IMR-90 (cell line): ENCODE measurements at regions not wholly inside any gene's neighbourhood (a gene's known extent, or its start where the extent isn't known, plus 50 kb on each side); places are given as distances from the start of the nearest gene placed in this dataset.

Experiments used
- ATAC-seq: fragments of 200-7000 bp; cut with Tn5 transposase; 2 replicates; pipeline ENCODE4 v1.9.1; 2020; ENCODE audit warnings: low read depth, mild to moderate bottlenecking, moderate library complexity
- BruUV-seq: library from RNA; stranded (reverse); fragments of 400-500 nt; replicated peaks from 2 replicates; lab custom pipeline; 2021; lab: Mats Ljungman, UMichigan
- CTCF ChIA-PET: fragments of 300-600 bp; formaldehyde crosslinking; extraction: SDS; loops from one replicate; lab custom pipeline; 2021; ENCODE audit warnings: antibody characterized with exemption; lab: Yijun Ruan, JAX
- POLR2A ChIA-PET: fragments of 300-600 bp; sonication (Branson Sonifier 250); formaldehyde crosslinking; loops from one replicate; lab custom pipeline; 2022; ENCODE audit warnings: antibody characterized with exemption; ENCODE audit not compliant: unreplicated experiment; lab: Charles Lee
- DNase-seq: peaks from one replicate; pipeline ENCODE4 v3.0.0; 2013
- H2AFZ ChIP-seq: replicated peaks from 2 replicates; pipeline ENCODE3; 2013; ENCODE audit warnings: low read length, mild to moderate bottlenecking; ENCODE audit not compliant: poor library complexity
- H2AK5ac ChIP-seq: 2 replicates; pipeline ENCODE4 v1.6.1; 2013; ENCODE audit warnings: low read depth, low read length, inconsistent platforms
- H2AK9ac ChIP-seq: replicated peaks from 2 replicates; pipeline ENCODE3; 2013; ENCODE audit warnings: mild to moderate bottlenecking, low read depth, low read length, moderate library complexity; ENCODE audit not compliant: poor library complexity
- H2BK120ac ChIP-seq: 2 replicates; pipeline ENCODE4 v1.6.1; 2013; ENCODE audit warnings: low read depth, low read length, inconsistent platforms
- H2BK15ac ChIP-seq: 3 replicates; pipeline ENCODE4 v1.6.1; 2013; ENCODE audit warnings: low read depth, low read length, inconsistent platforms
- H2BK20ac ChIP-seq: 2 replicates; pipeline ENCODE4 v1.6.1; 2013; ENCODE audit warnings: low read depth, mild to moderate bottlenecking, inconsistent platforms, low read length, moderate library complexity
- H2BK5ac ChIP-seq: 2 replicates; pipeline ENCODE4 v1.6.1; 2013; ENCODE audit warnings: mild to moderate bottlenecking, low read depth, low read length, inconsistent platforms; ENCODE audit not compliant: poor library complexity, severe bottlenecking
- H3K14ac ChIP-seq: replicated peaks from 2 replicates; pipeline ENCODE4 v1.6.1; 2013; ENCODE audit warnings: low read depth, low read length, inconsistent platforms
- H3K18ac ChIP-seq: 2 replicates; pipeline ENCODE4 v1.6.1; 2013; ENCODE audit warnings: low read depth, low read length, control low read depth
- H3K23ac ChIP-seq: 2 replicates; pipeline ENCODE4 v1.6.1; 2013; ENCODE audit warnings: low read depth, low read length, inconsistent platforms
- H3K27ac ChIP-seq: 2 replicates; pipeline ENCODE4 v1.5.1; 2013; ENCODE audit warnings: mild to moderate bottlenecking, control low read depth, low read length; ENCODE audit not compliant: insufficient read depth
- H3K27me3 ChIP-seq: 2 replicates; pipeline ENCODE4 v1.6.1; 2013; ENCODE audit warnings: low read length; ENCODE audit not compliant: control insufficient read depth, insufficient read depth
- H3K36me3 ChIP-seq: 2 replicates; pipeline ENCODE4 v1.6.1; 2013; ENCODE audit warnings: low read length, mixed read lengths; ENCODE audit not compliant: control insufficient read depth, insufficient read depth
- H3K4ac ChIP-seq: 2 replicates; pipeline ENCODE4 v1.6.1; 2013; ENCODE audit warnings: low read depth, low read length, inconsistent platforms
- H3K4me1 ChIP-seq: 2 replicates; pipeline ENCODE4 v1.6.1; 2013; ENCODE audit warnings: low read length, mixed read lengths; ENCODE audit not compliant: control insufficient read depth, insufficient read depth
- H3K4me2 ChIP-seq: 2 replicates; pipeline ENCODE4 v1.6.1; 2013; ENCODE audit warnings: low read depth, mild to moderate bottlenecking, control low read depth, low read length, moderate library complexity
- H3K4me3 ChIP-seq: 2 replicates; pipeline ENCODE4 v1.5.1; 2013; ENCODE audit warnings: low read depth, mild to moderate bottlenecking, control low read depth, low read length, moderate library complexity; ENCODE audit not compliant: insufficient read depth
- H3K56ac ChIP-seq: 2 replicates; pipeline ENCODE4 v1.6.1; 2013; ENCODE audit warnings: low read length, inconsistent platforms; ENCODE audit not compliant: insufficient read depth; ENCODE audit errors: extremely low read depth
- H3K79me1 ChIP-seq, 2 experiments: 2 replicates each; pipeline ENCODE4 v1.6.1; 2013; ENCODE audit warnings: low read length in 2 of 2, inconsistent platforms in 1 of 2, low read depth in 1 of 2
- H3K9ac ChIP-seq: 2 replicates; pipeline ENCODE4 v1.6.1; 2013; ENCODE audit warnings: low read depth, low read length, control low read depth
- H3K9me1 ChIP-seq: 2 replicates; pipeline ENCODE4 v1.6.1; 2013; ENCODE audit warnings: low read length, inconsistent platforms; ENCODE audit not compliant: insufficient read depth
- H3K9me3 ChIP-seq: 2 replicates; pipeline ENCODE4 v1.6.1; 2013; ENCODE audit warnings: low read length; ENCODE audit not compliant: control insufficient read depth, insufficient read depth
- H4K20me1 ChIP-seq: 2 replicates; pipeline ENCODE4 v1.6.1; 2013; ENCODE audit warnings: low read length, inconsistent platforms; ENCODE audit not compliant: insufficient read depth
- H4K5ac ChIP-seq: 2 replicates; pipeline ENCODE4 v1.6.1; 2013; ENCODE audit warnings: mild to moderate bottlenecking, low read depth, low read length, control low read depth
- H4K8ac ChIP-seq, 2 experiments: 2 replicates each; pipeline ENCODE4 v1.6.1; 2013; ENCODE audit warnings: low read depth in 2 of 2, low read length in 2 of 2, control low read depth in 1 of 2, inconsistent platforms in 1 of 2
- H4K91ac ChIP-seq: 2 replicates; pipeline ENCODE4 v1.6.1; 2013; ENCODE audit warnings: low read depth, low read length, inconsistent platforms; ENCODE audit not compliant: insufficient read depth
- BHLHE40 ChIP-seq: fragments of 150-350 bp; IDR thresholded peaks from 2 replicates; pipeline ENCODE4 v1.6.1; 2016; ENCODE audit warnings: mild to moderate bottlenecking, low read depth, low read length
- CEBPB ChIP-seq: IDR thresholded peaks from 2 replicates; pipeline ENCODE4 v1.6.1; 2012; ENCODE audit warnings: low read depth, low read length, improper control_type of control experiment
- CHD1 ChIP-seq: IDR thresholded peaks from 2 replicates; pipeline ENCODE4 v1.6.1; 2012; ENCODE audit warnings: low read depth, low read length, improper control_type of control experiment
- FOS ChIP-seq: fragments of 150-350 bp; IDR thresholded peaks from 2 replicates; pipeline ENCODE4 v1.6.1; 2016; ENCODE audit warnings: low read depth, low read length
- MAFK ChIP-seq: IDR thresholded peaks from 2 replicates; pipeline ENCODE4 v1.6.1; 2012; ENCODE audit warnings: low read depth, low read length, improper control_type of control experiment
- MAZ ChIP-seq: IDR thresholded peaks from 2 replicates; pipeline ENCODE4 v1.6.1; 2012; ENCODE audit warnings: low read depth, mild to moderate bottlenecking, low read length, improper control_type of control experiment, moderate library complexity, borderline replicate concordance
- MXI1 ChIP-seq: IDR thresholded peaks from 2 replicates; pipeline ENCODE4 v1.6.1; 2012; ENCODE audit warnings: low read depth, mild to moderate bottlenecking, low read length, moderate library complexity, borderline replicate concordance
- NFE2L2 ChIP-seq: fragments of 150-350 bp; IDR thresholded peaks from 2 replicates; pipeline ENCODE4 v1.6.1; 2016; ENCODE audit warnings: low read depth, mild to moderate bottlenecking, low read length
- POLR2A ChIP-seq: IDR thresholded peaks from 2 replicates; pipeline ENCODE4 v1.6.1; 2012; ENCODE audit warnings: mild to moderate bottlenecking, low read depth, low read length
- RAD21 ChIP-seq: IDR thresholded peaks from 2 replicates; pipeline ENCODE4 v1.6.1; 2012; ENCODE audit warnings: low read length, improper control_type of control experiment
- RCOR1 ChIP-seq: IDR thresholded peaks from 2 replicates; pipeline ENCODE4 v1.6.1; 2012; ENCODE audit warnings: mild to moderate bottlenecking, low read length, improper control_type of control experiment; ENCODE audit not compliant: insufficient replicate concordance
- RFX5 ChIP-seq: IDR thresholded peaks from 2 replicates; pipeline ENCODE4 v1.8.0; 2012; ENCODE audit warnings: low read depth, mild to moderate bottlenecking, low read length, moderate library complexity
- SMC3 ChIP-seq: fragments of 150-350 bp; IDR thresholded peaks from 2 replicates; pipeline ENCODE4 v1.6.1; 2016; ENCODE audit warnings: low read depth, mild to moderate bottlenecking, antibody characterized with exemption, low read length, moderate library complexity
- USF2 ChIP-seq: fragments of 150-350 bp; IDR thresholded peaks from 2 replicates; pipeline ENCODE4 v1.6.1; 2017; ENCODE audit warnings: mild to moderate bottlenecking, antibody characterized with exemption, low read length, low read depth
- WGBS, 2 experiments: methylation state at CpG; one replicate each; pipeline versions ENCODE4 v1.1.5 to v1.1.7; 2013; ENCODE audit warnings: missing lambda C conversion rate in 2 of 2; ENCODE audit not compliant: insufficient read length in 1 of 2; ENCODE audit errors: extremely low coverage in 2 of 2; 5-methylcytosine and 5-hydroxymethylcytosine counted together
- dilution Hi-C: fragments of 300-500 bp; cut with HindIII; formaldehyde crosslinking; loops from one replicate; pipeline ENCODE4 v1.14.3; 2018; ENCODE audit warnings: low sequenced_read_pairs; ENCODE audit not compliant: unreplicated experiment
- in situ Hi-C: fragments of 300-500 bp; cut with MboI; formaldehyde crosslinking; loops from 3 replicates; pipeline ENCODE4 v1.14.3; 2019; ENCODE audit warnings: low sequenced_read_pairs, inconsistent platforms, mixed read lengths
- intact Hi-C: fragments of 100-400 bp; cut with micrococcal nuclease; formaldehyde crosslinking; loops from 2 replicates; pipeline ENCODE4 v1.10.0; 2022
- TF ChIP-seq, protein P1 (sequence below): conservative IDR thresholded peaks from 2 replicates; pipeline ENCODE4 v1.5.1; 2012; ENCODE audit warnings: mild to moderate bottlenecking, low read depth, low read length, improper control_type of control experiment
- TF ChIP-seq, protein P2 (sequence below): fragments of 150-350 bp; IDR thresholded peaks from 2 replicates; pipeline ENCODE4 v1.6.1; 2016; ENCODE audit warnings: low read depth, mild to moderate bottlenecking, low read length, moderate library complexity, borderline replicate concordance

GRCh38 chr2:235115521-235115920, 163.7 kb downstream of the SH3BP4 start:
- no TSS peak for BruUV-seq
- TF ChIP-seq MXI1 (no peak), RCOR1 (no peak), BHLHE40 (no peak), FOS (no peak), POLR2A (no peak), CEBPB (no peak), SMC3 (no peak), NFE2L2 (no peak), MAFK (no peak), RAD21 (no peak), RFX5 (no peak), MAZ (no peak), USF2 (no peak), CHD1 (no peak)
- TF ChIP-seq, protein P1, sequence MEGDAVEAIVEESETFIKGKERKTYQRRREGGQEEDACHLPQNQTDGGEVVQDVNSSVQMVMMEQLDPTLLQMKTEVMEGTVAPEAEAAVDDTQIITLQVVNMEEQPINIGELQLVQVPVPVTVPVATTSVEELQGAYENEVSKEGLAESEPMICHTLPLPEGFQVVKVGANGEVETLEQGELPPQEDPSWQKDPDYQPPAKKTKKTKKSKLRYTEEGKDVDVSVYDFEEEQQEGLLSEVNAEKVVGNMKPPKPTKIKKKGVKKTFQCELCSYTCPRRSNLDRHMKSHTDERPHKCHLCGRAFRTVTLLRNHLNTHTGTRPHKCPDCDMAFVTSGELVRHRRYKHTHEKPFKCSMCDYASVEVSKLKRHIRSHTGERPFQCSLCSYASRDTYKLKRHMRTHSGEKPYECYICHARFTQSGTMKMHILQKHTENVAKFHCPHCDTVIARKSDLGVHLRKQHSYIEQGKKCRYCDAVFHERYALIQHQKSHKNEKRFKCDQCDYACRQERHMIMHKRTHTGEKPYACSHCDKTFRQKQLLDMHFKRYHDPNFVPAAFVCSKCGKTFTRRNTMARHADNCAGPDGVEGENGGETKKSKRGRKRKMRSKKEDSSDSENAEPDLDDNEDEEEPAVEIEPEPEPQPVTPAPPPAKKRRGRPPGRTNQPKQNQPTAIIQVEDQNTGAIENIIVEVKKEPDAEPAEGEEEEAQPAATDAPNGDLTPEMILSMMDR: no peak
- TF ChIP-seq, protein P2, sequence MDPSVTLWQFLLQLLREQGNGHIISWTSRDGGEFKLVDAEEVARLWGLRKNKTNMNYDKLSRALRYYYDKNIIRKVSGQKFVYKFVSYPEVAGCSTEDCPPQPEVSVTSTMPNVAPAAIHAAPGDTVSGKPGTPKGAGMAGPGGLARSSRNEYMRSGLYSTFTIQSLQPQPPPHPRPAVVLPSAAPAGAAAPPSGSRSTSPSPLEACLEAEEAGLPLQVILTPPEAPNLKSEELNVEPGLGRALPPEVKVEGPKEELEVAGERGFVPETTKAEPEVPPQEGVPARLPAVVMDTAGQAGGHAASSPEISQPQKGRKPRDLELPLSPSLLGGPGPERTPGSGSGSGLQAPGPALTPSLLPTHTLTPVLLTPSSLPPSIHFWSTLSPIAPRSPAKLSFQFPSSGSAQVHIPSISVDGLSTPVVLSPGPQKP: no peak
- Histone ChIP-seq H3K27me3 (no peaks in the 10 kb centered on the region), H2AK5ac (no peak overlapping the region), H2BK20ac (no peak overlapping the region), H4K8ac (no peak overlapping the region), H3K14ac (no peak overlapping the region), H3K9me3 (no peaks in the 10 kb centered on the region), H2AK9ac (no peak overlapping the region), H2BK120ac (no peak overlapping the region), H4K91ac (no peak overlapping the region), H3K56ac (no peak overlapping the region), H3K4ac (no peak overlapping the region), H3K36me3 (no peaks in the 10 kb centered on the region), H3K79me1 (no peaks in the 10 kb centered on the region), H2AFZ (no peak overlapping the region), H3K4me3 (no peak overlapping the region), H3K4me2 (no peak overlapping the region), H3K9me1 (no peaks in the 10 kb centered on the region), H3K23ac (no peak overlapping the region), H3K9ac (no peak overlapping the region), H2BK15ac (no peak overlapping the region), H3K27ac (no peak overlapping the region), H3K4me1 (no peaks in the 10 kb centered on the region), H4K20me1 (no peaks in the 10 kb centered on the region), H4K5ac (no peak overlapping the region), H2BK5ac (no peak overlapping the region), H3K18ac (no peak overlapping the region)
- dilution Hi-C loops: loop anchor here (25.0 kb wide), 1 partner anchor 553 kb away; no protein-coding TSS in a partner anchor
- POLR2A ChIA-PET: no interaction called here
- WGBS, 2 experiments: no CpG with 5 or more reads among the region's 4 CpGs
- no peak for DNase-seq
- ATAC-seq: no peak
- in situ Hi-C loops: loop anchor here (10.0 to 25.0 kb wide), 3 partner anchors 853 to 1131 kb away; no protein-coding TSS in a partner anchor
- CTCF ChIA-PET: interaction anchor here (1.4 to 2.4 kb wide), 2 partner anchors 8 to 559 kb away, joined by 4 to 11 read pairs; no protein-coding TSS in a partner anchor
- intact Hi-C loops: loop anchor here (5.0 kb wide), 3 partner anchors 438 to 1403 kb away; partner anchors contain the start of gene UGT1A5
